Fibroblast of mammary gland (primary cell): ENCODE measurements at regions not wholly inside any gene's neighbourhood (a gene's known extent, or its start where the extent isn't known, plus 50 kb on each side); places are given as distances from the start of the nearest gene placed in this dataset.

Experiments used
- DNase-seq: peaks from one replicate; pipeline ENCODE4 v3.0.0-alpha.2; 2010; ENCODE audit warnings: low read depth
- H3K4me3 ChIP-seq: 2 replicates; pipeline ENCODE4 v1.5.1; 2011; ENCODE audit warnings: low read depth, mild to moderate bottlenecking, low read length, moderate library complexity; ENCODE audit not compliant: control insufficient read depth
- CTCF ChIP-seq: conservative IDR thresholded peaks from 2 replicates; pipeline ENCODE4 v1.5.1; 2011; ENCODE audit warnings: low read depth, low read length, inconsistent platforms; ENCODE audit not compliant: control insufficient read depth, insufficient read depth

GRCh38 chr9:17009071-17009470 is 125.8 kb upstream of the CNTLN start:
- TF ChIP-seq CTCF: no peak
- H3K4me3 ChIP-seq: no peak overlapping the region
- no peak for DNase-seq

- peak; percentile 82 for DNase-seq
- TF ChIP-seq CTCF: no peak
- H3K4me3 ChIP-seq: no peak overlapping the region
Measured at GRCh38 chr9:17005056-17005823, 129.6 kb upstream of the CNTLN start.

- H3K4me3 ChIP-seq: no peak overlapping the region
- TF ChIP-seq CTCF: no peak
- DNase-seq: peak; percentile 78
Measured at GRCh38 chr9:17004500-17004899, 130.3 kb upstream of the CNTLN start.

GRCh38 chr9:17003576-17004240 is 131.1 kb upstream of the CNTLN start:
- H3K4me3 ChIP-seq: no peak overlapping the region
- peak; percentile 87 for DNase-seq

GRCh38 chr9:16996901-16997491 is 126.5 kb upstream of the BNC2 start:
- TF ChIP-seq CTCF: no peak
- no peak for DNase-seq
- no peak overlapping the region for H3K4me3 ChIP-seq

More at GRCh38 chr9:17003576-17004240, 131.1 kb upstream of the CNTLN start:
- no peak for TF ChIP-seq CTCF

GRCh38 chr9:16992138-16992537 is 121.7 kb upstream of the BNC2 start:
- H3K4me3 ChIP-seq: no peak overlapping the region
- TF ChIP-seq CTCF: no peak
- peak; percentile 39 for DNase-seq
